ENCODE measurements at regions not wholly inside any gene's neighbourhood (a gene's known extent, or its start where the extent isn't known, plus 50 kb on each side); places are given as distances from the start of the nearest gene placed in this dataset.

GRCh38 chr14:75339059-75339458 is 60.4 kb downstream of the FOS start:
- Histone ChIP-seq H3K36me3 (no peaks in the 10 kb centered on the region), H3K4me1 (peaks cover 45 to 48% of the 10 kb centered on the region in 2 donors), H3K9me3 (no peaks in the 10 kb centered on the region), H3K27ac (peak overlapping the region; percentile 94 to 97 (median 94)), H3K27me3 (no peaks in the 10 kb centered on the region), H3K4me3 (no peak overlapping the region)
- ATAC-seq (peak; percentile 23 to 45), DNase-seq (no peak)
- in situ Hi-C loops (cut with MboI; ENCODE audit: low sequenced_read_pairs in 4 of 4), result no loop called here
- TF ChIP-seq POLR2A (IDR thresholded peaks at IDR 0.05), result no peak
- TF ChIP-seq, protein P1, sequence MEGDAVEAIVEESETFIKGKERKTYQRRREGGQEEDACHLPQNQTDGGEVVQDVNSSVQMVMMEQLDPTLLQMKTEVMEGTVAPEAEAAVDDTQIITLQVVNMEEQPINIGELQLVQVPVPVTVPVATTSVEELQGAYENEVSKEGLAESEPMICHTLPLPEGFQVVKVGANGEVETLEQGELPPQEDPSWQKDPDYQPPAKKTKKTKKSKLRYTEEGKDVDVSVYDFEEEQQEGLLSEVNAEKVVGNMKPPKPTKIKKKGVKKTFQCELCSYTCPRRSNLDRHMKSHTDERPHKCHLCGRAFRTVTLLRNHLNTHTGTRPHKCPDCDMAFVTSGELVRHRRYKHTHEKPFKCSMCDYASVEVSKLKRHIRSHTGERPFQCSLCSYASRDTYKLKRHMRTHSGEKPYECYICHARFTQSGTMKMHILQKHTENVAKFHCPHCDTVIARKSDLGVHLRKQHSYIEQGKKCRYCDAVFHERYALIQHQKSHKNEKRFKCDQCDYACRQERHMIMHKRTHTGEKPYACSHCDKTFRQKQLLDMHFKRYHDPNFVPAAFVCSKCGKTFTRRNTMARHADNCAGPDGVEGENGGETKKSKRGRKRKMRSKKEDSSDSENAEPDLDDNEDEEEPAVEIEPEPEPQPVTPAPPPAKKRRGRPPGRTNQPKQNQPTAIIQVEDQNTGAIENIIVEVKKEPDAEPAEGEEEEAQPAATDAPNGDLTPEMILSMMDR (IDR thresholded peaks at IDR 0.05 in 4 of 5, conservative IDR thresholded peaks at IDR 0.05 in 1 of 5), result no peak
- intact Hi-C loops (cut with DNase I; ENCODE audit: low total_unique reads), result no loop called here

DNA sequence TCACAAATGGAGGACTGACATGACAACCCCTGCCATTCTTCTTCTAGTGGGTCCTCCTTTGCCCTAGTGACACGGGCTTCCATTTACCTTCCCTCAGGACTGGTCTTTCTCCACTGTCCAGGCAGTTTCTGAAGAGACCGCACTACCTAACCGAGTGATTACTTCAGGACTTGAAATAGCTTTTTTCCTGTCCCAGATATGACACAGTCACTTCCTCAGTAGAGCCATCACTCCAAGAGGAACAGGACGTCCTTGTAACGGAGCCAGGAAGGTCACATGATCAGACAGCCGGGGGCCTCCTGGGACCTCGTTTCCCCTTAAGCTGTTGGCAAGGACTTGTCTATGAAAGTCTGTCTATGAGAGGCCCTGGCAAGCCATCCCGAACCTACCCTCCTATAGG is 62.3 kb downstream of the FOS start:
- Histone ChIP-seq H3K27me3 (no peaks in the 10 kb centered on the region), H3K4me3 (peak overlapping the region; percentile 33 to 42 (median 36)), H3K4me1 (peaks cover 40 to 42% of the 10 kb centered on the region in 2 donors), H3K36me3 (no peaks in the 10 kb centered on the region), H3K27ac (peak overlapping the region; percentile 94 to 97 (median 94)), H3K9me3 (no peaks in the 10 kb centered on the region)
- DNase-seq (peak; percentile 97 to 100), ATAC-seq (peak; percentile 96 to 97)
- in situ Hi-C loops (cut with MboI; ENCODE audit: low sequenced_read_pairs in 4 of 4) (no loop called here), intact Hi-C loops (cut with DNase I; ENCODE audit: low total_unique reads) (loop anchor here (1.0 to 5.0 kb wide), 4 partner anchors 60 to 221 kb away; partner anchors contain the start of gene JDP2)
- TF ChIP-seq, protein P1 (IDR thresholded peaks at IDR 0.05 in 4 of 5, conservative IDR thresholded peaks at IDR 0.05 in 1 of 5), result peak in 1 of 5 experiments; percentile 37
- TF ChIP-seq POLR2A (IDR thresholded peaks at IDR 0.05), result peak; percentile 84 to 93

- Histone ChIP-seq H3K27me3 (no peaks in the 10 kb centered on the region), H3K27ac (peak overlapping the region; percentile 94 to 97 (median 94))
Measured at GRCh38 chr14:75341620-75342019, 63.0 kb downstream of the FOS start.

DNA sequence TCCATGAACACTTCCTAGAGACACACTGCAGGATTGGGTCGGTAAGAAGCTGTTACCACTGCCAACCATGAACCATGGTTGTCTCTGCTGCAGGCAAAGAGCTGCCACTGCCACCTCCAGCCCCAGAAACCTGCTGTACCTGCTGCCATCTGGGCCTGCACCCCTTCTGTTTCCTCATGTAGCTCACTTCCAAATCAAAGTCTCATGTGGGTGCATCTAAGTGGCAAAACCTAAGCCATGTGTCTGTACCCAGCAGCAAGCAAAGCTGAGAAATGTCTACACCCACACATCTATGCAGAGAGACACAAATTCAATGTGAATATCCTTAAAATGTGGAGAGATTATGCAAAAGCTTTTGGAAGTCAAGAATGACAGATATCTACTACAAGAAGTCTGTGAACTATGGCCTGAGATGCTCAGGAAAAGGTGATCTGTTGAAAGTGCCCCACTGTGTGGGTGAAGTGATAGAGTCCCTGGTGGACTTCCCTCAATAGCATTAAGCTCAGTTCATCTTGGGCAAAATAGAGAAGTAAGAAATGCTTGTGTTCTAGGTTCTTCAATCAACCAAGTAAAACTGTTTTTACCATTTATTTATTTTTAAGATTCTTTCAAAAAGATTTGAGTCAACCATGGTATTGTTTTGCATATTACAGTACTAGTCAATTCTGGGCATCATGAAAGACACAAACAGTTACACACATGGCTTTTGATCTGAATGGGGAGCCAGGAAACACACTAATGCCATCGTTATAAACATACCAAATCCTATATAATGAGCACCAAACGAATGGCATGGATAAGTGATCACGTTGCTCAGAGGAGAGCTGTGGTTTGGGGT is 64.4 kb downstream of the FOS start:
- in situ Hi-C loops (cut with MboI; ENCODE audit: low sequenced_read_pairs in 4 of 4), result no loop called here
- TF ChIP-seq, protein P1 (IDR thresholded peaks at IDR 0.05 in 4 of 5, conservative IDR thresholded peaks at IDR 0.05 in 1 of 5), result no peak
- no peak for TF ChIP-seq POLR2A (IDR thresholded peaks at IDR 0.05)
- ATAC-seq (no peak), DNase-seq (no peak)
- Histone ChIP-seq H3K4me1 (peaks cover 40 to 42% of the 10 kb centered on the region in 2 donors), H3K27me3 (no peaks in the 10 kb centered on the region), H3K9me3 (no peaks in the 10 kb centered on the region), H3K4me3 (no peak overlapping the region), H3K36me3 (no peaks in the 10 kb centered on the region), H3K27ac (peak overlapping the region; percentile 94 to 97 (median 94))
- intact Hi-C loops (cut with DNase I; ENCODE audit: low total_unique reads), result loop anchor here (5.0 kb wide), 2 partner anchors 84 to 219 kb away; partner anchors contain the start of gene JDP2

More at GRCh38 chr14:75341620-75342019, 63.0 kb downstream of the FOS start:
- Histone ChIP-seq H3K4me3 (peak overlapping the region in 1 of 4 donors; percentile 2), H3K36me3 (no peaks in the 10 kb centered on the region), H3K9me3 (no peaks in the 10 kb centered on the region), H3K4me1 (peaks cover 40 to 42% of the 10 kb centered on the region in 2 donors)
- ATAC-seq, result peak in 1 of 2 donors; percentile 14
- TF ChIP-seq, protein P1 (IDR thresholded peaks at IDR 0.05 in 4 of 5, conservative IDR thresholded peaks at IDR 0.05 in 1 of 5), result no peak
- TF ChIP-seq POLR2A (IDR thresholded peaks at IDR 0.05), result no peak
- in situ Hi-C loops (cut with MboI; ENCODE audit: low sequenced_read_pairs in 4 of 4), result no loop called here
- no peak for DNase-seq
- intact Hi-C loops (cut with DNase I; ENCODE audit: low total_unique reads), result loop anchor here (1.0 to 5.0 kb wide), 4 partner anchors 59 to 221 kb away; partner anchors contain the start of gene JDP2

Measured in gastrocnemius medialis (tissue), 4 donors.